GM21786 (cell line): ENCODE measurements at regions not wholly inside any gene's neighbourhood (a gene's known extent, or its start where the extent isn't known, plus 50 kb on each side); places are given as distances from the start of the nearest gene placed in this dataset.
"Not testable (repeated sequence)": the region's sequence is repeated elsewhere in the genome, so short reads cannot be mapped to it uniquely, and the experiment has no call there.

Experiments
- ATAC-seq: cut with Tn5 transposase; IDR thresholded peaks from one replicate; pipeline ENCODE4 v1.9.1; 2021; ENCODE audit not compliant: unreplicated experiment

DNA sequence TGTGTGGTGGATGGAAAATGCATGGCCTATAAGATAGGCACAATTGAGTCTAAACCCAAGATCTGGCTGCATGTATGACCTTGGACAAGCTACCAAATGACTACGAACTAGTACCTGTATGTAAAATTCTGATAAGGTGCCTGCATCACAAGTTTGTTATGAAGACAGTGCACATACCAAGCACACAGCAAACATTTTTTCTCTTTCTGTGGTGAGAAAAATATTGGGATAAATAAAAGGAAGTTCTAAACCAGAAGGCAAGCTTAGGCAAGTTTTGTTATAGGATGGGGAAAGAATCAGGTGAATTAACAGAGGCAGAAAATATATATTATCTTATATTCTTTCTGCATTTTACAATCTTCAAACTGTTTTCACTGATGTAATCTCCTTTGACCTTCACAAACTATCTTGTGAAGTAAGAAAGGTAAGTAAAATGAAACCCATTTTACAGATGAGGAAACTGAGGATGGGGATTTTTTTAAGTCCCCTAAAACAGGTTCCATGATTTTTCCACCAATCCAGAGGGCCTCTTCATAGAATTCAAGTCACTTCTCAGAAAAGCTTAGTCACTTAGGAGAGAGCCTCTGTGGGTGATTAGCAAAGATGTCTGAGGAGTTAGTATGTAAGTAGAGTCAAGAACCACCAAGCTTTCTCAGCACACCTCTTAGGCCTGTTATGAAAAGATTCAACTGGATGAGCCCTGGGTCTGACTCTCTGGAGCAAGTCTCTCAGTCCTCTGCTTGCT lies 132.0 kb upstream of the RAP1B start:
- no peak for ATAC-seq

GRCh38 chr12:68479261-68479895 lies 131.3 kb upstream of the RAP1B start:
- ATAC-seq = no peak

DNA sequence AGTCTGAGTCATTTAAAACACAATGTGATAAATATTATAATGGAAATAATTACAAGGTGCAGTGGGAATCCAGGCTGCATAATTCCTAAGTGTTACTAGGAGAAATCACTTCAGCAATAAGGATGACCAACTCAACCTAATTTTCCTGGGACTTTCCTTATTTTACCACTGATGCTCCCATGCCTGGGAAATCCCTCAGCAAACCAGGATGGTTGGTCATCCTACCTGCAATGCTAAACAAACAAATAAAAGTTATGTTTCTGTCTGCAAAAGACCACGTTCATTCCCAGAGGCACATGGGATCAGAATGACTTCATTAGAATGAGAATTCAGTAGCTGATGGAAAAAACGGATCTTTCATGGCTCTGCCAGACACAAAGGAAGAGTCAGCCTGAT lies 130.8 kb upstream of the RAP1B start:
- ATAC-seq = no peak

- no peak for ATAC-seq
Measured at GRCh38 chr12:68480526-68480925, 130.2 kb upstream of the RAP1B start.

DNA sequence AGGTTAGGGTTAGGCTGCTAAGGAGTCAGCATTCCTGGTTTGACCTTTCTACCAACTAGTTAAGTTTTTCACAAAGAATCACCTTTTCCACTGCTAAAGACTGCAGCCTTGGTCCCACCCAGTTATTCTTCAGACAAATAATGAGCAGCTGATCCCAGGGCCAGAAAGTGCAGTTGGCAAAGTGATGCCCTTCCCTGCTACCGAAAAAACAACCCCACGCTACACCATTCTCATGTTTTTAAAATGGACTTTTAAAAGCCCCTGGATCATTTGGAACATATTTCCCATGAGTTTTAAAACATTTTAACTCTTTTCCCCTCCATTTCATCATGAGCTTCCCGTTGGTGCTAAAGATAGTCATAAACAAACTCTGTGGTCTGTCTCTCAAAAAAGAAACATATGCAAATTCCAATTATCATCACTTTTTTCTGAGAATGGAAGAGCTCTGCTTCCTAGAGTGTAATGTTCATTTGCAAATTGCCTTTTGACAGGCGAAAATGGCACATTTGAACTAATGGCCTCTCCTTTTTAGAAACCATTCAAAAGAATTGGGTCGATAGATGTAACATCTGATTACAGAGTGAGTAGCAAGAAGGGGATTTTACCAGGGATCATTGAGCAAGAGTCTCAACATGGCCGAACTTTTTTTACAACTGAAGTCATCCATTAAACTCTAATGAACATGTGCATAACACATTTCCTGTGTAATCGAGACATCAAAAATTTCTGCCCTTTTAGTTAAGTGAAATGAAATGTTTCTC lies 129.3 kb upstream of the RAP1B start:
- ATAC-seq = peak; percentile 63

DNA sequence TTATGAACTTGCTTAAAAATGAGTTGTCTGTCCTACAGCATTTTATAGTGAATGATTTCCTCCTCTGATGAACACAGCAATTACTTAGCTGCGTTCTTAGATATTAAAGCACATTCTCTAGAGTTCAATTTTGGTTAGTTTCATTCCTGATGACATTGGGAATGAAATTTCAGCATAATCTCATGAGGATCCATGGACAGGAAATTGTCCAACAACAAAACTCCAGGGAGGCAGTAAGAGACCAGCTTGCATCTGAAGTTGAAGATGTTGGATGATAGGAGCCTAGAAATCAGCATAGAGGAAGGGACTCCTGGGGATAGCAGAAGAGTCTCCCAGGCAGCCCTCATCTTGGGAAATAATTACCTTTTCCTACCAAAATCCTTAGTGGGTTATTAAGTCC lies 128.7 kb upstream of the RAP1B start:
- ATAC-seq = no peak

DNA sequence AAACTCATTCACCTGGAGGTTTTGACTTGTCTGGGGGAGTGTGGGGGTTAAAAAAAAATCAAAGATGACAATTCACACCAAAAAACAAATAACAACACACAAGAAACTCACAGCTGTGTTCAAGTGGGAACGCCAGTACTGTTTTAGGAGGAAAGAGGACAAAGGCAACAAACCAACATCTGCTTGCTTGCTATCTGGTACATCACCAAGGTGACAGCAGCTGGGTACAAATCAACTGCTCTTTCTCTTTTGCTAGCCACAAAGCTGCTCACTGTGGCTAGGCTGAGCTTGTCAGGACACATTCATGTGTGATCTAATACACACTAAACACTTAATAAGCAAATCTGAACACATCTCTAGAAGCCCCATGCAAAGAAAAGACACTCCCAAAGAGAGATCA lies 128.0 kb upstream of the RAP1B start:
- ATAC-seq = peak; percentile 77

DNA sequence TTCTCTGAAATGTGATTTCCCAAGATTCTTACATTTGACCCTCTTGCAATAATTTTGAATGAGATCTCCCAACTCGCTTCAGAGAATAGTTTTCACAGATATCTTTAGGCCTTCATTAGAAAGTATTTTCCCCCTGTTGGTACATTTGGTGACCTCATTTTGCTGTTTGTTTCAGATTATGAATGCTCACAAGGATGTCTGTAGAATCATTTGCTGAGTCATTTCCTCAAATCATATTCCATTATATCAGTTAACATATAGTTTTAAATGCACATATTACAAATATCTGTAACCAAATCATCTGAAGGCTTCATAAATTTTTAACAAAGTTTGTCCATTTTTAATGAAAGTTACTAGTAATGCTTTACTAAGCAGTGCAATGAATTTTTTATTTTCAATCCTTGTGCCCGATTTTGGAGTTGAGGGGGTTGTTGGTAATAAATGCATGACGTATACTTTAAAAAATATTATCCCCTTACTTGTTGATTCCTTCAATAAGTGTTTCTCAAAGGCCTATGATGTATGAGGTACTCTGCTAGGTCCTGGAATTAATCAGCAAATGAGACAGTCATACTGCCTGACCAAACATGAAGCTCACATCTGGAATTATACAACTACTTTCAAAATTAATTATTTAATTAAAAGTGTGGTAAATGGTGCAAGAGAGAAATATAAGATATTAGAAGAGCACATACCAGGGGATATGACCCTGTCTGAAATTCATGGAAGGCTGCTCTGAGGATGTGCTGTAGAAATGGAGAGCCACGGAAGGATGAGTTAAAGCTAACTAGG lies 126.9 kb upstream of the RAP1B start:
- ATAC-seq = no peak

- not testable (repeated sequence) for ATAC-seq
Measured at GRCh38 chr12:68484578-68484977, 126.1 kb upstream of the RAP1B start.

GRCh38 chr12:68486449-68486848 lies 124.2 kb upstream of the RAP1B start:
- ATAC-seq = not testable (repeated sequence)

DNA sequence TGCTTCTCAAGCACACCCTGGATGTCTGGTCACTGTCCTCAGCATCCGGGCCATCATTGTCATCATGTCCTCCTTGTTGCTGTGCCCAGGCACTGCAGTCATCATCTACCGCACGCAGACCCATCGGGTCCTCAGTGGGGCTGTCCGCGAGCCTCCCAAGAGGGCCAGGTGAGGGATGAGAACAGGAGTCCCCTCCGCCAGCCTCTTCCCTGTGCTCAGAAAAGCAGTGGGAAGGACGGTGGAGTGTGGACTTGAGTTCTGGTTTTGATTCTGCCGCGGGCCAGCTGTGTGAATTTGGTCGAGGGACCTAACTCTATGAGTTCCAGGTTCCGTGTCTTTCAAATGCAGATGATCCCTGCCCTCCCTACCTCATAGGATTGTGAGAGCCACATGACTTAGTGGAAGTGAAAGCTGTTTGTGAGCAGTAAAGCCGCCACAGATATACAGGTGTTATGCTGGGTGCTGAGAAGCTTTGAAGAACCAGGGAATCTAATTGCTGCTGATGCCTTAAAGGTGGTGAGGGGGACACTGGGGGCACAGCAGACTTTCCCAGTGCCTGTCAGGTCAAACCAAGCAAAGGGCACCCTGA lies 122.9 kb upstream of the RAP1B start:
- peak; percentile 85 for ATAC-seq

DNA sequence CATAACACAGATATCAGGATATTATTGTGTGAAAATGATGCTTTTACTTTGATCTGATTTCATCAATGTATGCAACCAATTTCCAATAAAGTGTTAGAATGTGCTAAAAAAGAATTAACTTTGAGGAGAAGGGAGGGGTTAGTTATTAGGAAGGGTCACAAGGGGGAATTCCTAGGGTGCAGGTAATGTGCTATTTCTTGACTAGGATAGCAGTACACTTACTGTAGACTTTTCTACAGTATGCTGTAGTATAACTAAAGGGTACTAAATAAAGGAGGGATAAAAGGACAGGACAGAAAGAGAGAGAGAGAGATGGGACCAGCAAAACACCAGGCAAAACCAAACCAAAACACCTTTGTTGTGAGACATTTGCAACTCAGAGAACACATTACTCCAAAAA lies 121.4 kb upstream of the RAP1B start:
- ATAC-seq = no peak

DNA sequence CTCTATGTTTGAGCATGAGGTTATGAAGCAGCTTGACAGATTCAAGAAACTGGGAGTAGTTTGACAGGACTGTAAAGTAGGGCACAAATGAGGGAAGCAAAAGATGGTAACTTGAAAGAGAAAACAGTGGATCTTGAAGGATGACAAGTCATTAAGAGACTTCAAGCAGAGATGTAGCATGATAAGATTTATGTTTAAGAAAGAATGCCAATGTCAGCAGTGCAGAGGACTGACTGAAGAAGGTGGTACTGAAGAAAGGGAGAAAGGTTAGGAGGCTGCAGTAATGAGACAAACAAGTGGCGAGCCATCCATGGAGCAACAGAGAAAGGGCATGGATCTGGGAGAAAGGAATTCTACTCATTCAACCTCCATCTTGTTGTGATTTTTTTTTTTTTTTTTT lies 120.2 kb upstream of the RAP1B start:
- no peak for ATAC-seq

DNA sequence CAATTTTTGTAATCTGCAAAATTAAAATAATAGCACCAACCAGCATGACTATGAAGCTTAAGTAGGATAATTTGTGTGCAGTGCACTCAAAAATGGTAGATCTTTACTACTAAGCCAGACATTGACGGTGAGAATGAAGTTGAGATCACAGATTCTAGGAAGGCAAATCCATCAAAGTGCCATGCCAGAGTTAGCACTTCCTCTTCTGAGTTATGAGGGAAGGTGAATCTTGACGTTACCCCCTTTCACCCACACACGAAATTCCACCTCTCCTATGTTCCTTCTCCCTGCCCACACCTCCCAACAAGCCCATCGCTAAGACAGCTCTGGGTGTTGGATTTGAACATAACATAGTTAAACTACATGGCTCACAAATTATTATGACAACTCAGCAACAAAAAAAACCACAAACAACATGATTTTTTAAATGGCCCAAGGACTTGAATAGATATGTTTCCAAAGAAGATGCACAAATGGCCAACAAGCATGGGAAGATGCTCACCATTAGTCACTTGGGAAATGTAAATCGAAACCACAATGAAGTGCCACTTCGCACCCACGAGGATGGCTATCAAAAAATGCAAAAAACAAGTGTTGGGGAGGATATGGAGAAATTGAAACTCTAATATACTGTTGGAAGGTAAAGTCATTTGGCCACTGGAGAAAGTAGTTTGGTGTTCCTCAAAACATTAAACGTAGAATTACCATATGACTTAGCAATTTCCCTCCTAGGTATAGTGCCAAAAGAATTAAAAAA lies 119.3 kb upstream of the RAP1B start:
- ATAC-seq = no peak

DNA sequence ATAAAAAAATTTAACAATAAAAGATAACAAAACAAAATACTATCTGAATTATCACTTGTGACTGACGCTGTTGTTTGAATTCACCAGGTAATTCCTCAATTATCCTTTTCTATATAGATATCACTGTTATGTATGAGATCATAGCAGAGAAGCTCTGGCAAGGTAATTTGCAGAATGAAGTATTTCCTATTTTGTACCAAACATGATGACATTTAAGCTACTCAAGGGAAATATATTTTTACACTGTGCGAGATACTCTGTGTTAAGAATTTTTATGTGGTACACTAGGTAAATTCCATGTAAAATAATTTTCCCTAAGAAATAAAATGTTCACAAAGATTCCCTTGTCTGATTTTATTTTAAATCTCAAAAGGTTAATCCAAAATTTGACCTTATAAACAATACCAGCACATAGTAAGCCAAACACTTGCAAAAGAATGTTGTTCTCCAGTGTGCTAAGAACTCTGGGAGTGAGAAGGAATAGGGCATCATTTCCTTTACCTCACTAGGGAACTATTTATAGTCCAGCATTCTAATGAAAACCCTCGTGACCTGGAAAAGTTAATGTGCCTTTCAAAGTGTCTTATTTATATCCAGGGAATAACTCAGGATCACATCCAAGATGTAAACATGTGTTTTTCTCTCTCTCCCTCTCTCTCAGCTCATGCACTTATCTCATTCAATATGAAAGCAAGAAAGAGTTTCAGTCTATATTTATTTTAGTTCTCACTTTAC lies 115.2 kb upstream of the RAP1B start:
- ATAC-seq = no peak

- no peak for ATAC-seq
Measured at GRCh38 chr12:68497107-68497506, 113.6 kb upstream of the RAP1B start.

- no peak for ATAC-seq
Measured at GRCh38 chr12:68497702-68498101, 113.0 kb upstream of the RAP1B start.

GRCh38 chr12:68498736-68499135 lies 112.0 kb upstream of the RAP1B start:
- no peak for ATAC-seq

- ATAC-seq = no peak
Measured at GRCh38 chr12:68499616-68500015, 111.1 kb upstream of the RAP1B start.

- ATAC-seq = no peak
Measured at GRCh38 chr12:68501226-68501625, 109.5 kb upstream of the RAP1B start.
